HEK293T (cell line): ENCODE measurements at regions not wholly inside any gene's neighbourhood (a gene's known extent, or its start where the extent isn't known, plus 50 kb on each side); places are given as distances from the start of the nearest gene placed in this dataset.

Experiments
- FOXM1 ChIP-seq: fragments of 450-650 bp; IDR thresholded peaks from 2 replicates; pipeline ENCODE4 v1.6.1; 2017; ENCODE audit warnings: mild to moderate bottlenecking, borderline replicate concordance
- HDGF ChIP-seq: fragments of 450-650 bp; IDR thresholded peaks from 2 replicates; pipeline ENCODE4 v1.6.1; 2017; ENCODE audit warnings: antibody characterized with exemption, borderline replicate concordance
- L3MBTL2 ChIP-seq: fragments of 450-650 bp; conservative IDR thresholded peaks from 2 replicates; pipeline ENCODE4 v1.6.1; 2016; ENCODE audit warnings: mild to moderate bottlenecking
- SUZ12 ChIP-seq: fragments of 450-650 bp; IDR thresholded peaks from 2 replicates; pipeline ENCODE4 v1.6.1; 2016; ENCODE audit warnings: mild to moderate bottlenecking
- TARDBP ChIP-seq: fragments of 450-650 bp; IDR thresholded peaks from 2 replicates; pipeline ENCODE4 v1.6.1; 2016
- ZNF384 ChIP-seq: fragments of 450-650 bp; IDR thresholded peaks from 2 replicates; pipeline ENCODE4 v1.6.1; 2016

GRCh38 chr15:37756407-37756806 lies 178.0 kb upstream of the TMCO5A start:
- TF ChIP-seq TARDBP (no peak), FOXM1 (no peak), HDGF (no peak), L3MBTL2 (no peak), ZNF384 (no peak), SUZ12 (no peak)
